GM21447 (cell line): ENCODE measurements at regions not wholly inside any gene's neighbourhood (a gene's known extent, or its start where the extent isn't known, plus 50 kb on each side); places are given as distances from the start of the nearest gene placed in this dataset.

Experiments used
- ATAC-seq: cut with Tn5 transposase; IDR thresholded peaks from one replicate; pipeline ENCODE4 v1.9.1; 2021; ENCODE audit not compliant: unreplicated experiment

DNA sequence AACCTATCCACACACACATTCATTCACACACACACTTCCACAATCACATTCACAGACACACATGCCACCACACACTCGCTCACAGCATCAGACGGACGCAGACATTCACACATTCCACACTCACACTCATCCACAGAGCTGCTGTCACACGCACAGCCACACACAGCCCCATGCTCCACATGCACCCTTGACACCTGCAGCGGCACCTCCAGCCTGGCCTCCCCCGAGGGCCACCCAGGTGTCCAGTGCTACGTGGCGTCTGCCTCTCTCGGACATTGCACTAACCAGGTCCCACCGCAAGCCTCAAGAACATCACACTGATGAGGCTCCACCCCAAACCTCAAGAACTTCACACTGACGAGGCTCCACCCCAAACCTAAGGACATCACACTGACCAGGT lies 155.2 kb downstream of the RBFOX3 start:
- ATAC-seq, result no peak

DNA sequence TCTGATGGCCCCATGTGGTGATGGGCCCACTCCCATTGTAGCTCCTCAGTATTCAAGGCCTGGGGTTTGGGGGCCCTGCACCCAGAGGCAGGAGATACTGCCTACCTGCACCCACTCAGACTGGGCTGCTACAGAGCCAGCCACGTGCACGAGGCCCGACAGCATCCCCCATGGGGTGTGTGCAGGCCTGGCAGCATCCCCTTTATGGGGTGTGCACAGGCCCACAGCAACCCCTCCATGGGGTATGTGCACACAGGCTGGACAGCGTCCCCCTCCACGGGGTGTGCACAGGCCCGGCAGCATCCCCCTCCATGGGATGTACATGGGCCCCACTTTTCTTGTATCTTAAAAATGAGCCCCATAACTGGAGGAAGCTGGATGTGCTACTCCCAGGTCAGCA lies 156.0 kb downstream of the RBFOX3 start:
- ATAC-seq, result no peak

DNA sequence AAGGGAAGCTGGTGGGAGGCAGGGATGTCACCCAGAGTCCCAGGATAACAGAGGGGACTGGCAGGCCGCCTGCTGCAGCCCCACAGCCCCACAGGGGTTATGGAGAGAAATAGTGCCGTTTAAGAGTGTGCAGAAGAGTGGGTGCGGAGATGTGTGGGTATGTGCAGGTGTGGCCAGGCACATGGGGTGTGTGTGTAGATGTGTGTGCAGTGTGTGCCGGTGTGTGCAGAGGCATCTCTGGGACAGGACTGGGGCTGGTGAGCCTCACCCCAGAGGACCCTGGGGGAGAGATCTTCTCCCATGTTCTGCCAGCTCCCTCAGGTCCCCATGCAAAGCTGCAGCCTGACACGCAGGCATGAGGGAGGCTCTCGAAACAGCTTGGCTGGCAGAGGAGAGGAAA lies 157.4 kb downstream of the RBFOX3 start:
- no peak for ATAC-seq

- no peak for ATAC-seq
Observed at GRCh38 chr17:79452706-79453105, 158.1 kb downstream of the RBFOX3 start.

DNA sequence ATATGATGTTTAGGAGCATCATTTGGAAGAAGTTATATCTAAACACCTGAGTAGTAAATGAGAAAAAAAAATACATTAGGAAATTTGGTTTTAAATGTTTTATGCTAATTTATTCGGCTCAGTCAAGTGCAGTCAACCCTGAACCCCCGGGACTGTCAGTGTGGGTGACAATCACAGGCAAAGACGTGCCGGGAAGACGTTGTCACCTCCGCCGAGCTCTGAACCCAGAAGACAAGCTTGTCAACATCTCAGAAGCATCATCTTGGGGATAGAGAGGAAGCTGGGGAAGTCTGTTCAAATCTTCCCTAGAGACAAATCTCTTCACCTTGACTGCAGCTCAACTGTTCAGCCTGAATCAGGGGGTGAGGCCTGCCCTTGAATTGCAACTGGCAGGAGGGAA lies 159.7 kb downstream of the RBFOX3 start:
- no peak for ATAC-seq

DNA sequence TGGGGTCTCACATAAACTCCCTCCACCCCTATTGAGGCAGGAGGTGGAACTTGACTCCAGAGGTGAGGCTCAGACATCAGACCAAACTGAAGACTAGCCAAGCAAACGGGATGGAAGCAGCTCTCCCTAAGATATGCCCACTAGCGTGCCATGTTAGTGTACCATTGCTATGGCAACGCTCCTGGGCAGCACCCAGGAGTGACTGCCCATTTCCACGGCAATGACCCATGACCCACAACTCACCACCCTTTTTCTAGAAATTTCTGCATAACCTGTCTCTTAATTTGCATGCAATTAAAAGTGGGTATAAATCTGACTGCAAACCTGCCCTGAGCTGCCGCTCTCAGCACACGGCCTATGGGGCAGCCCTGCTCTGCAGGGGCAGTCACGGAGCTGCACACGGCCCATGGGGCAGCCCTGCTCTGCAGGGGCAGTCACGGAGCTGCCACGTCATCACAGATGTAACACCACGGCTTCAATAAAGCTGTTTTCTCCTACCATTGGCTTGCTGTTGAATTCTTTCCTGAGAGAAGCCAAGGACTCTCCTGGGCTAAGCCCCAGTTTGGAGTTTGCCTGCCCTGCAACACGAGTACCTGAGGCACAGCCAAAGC lies 164.3 kb downstream of the RBFOX3 start:
- ATAC-seq, result no peak

- no peak for ATAC-seq
Observed at GRCh38 chr17:79444198-79444597, 166.7 kb downstream of the RBFOX3 start.

GRCh38 chr17:79443026-79443425 lies 167.8 kb downstream of the RBFOX3 start:
- no peak for ATAC-seq

GRCh38 chr17:79441356-79442160 lies 169.3 kb downstream of the RBFOX3 start:
- ATAC-seq, result no peak

GRCh38 chr17:79440251-79440650 lies 170.6 kb downstream of the RBFOX3 start:
- no peak for ATAC-seq

DNA sequence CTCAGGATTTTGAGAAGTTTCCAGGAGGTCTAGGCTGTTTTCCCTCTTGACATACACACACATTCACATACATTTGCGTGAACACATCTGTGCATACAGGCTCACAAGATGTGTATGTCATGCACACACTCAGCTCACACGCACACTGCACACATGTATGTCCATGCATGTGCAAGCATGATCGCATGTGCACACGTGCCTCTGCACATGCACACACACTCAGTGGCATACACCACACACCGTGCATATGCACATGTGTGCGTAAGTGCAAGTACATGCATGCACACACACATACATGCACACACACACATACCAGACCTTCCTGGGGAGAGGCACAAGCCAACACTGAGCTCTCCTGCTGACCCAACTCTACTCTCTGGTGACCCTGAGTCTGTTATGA lies 171.4 kb downstream of the RBFOX3 start:
- no peak for ATAC-seq

GRCh38 chr17:79438546-79439334 lies 172.1 kb downstream of the RBFOX3 start:
- no peak for ATAC-seq

- no peak for ATAC-seq
Observed at GRCh38 chr17:79438058-79438457, 172.8 kb downstream of the RBFOX3 start.

- ATAC-seq, result no peak
Observed at GRCh38 chr17:79437081-79437480, 173.8 kb downstream of the RBFOX3 start.

GRCh38 chr17:79435962-79436361 lies 174.9 kb downstream of the RBFOX3 start:
- no peak for ATAC-seq

GRCh38 chr17:79435296-79435695 lies 175.6 kb downstream of the RBFOX3 start:
- no peak for ATAC-seq

- ATAC-seq, result no peak
Observed at GRCh38 chr17:79434215-79434614, 176.6 kb downstream of the RBFOX3 start.

- no peak for ATAC-seq
Observed at GRCh38 chr17:79433379-79433778, 177.5 kb downstream of the RBFOX3 start.

DNA sequence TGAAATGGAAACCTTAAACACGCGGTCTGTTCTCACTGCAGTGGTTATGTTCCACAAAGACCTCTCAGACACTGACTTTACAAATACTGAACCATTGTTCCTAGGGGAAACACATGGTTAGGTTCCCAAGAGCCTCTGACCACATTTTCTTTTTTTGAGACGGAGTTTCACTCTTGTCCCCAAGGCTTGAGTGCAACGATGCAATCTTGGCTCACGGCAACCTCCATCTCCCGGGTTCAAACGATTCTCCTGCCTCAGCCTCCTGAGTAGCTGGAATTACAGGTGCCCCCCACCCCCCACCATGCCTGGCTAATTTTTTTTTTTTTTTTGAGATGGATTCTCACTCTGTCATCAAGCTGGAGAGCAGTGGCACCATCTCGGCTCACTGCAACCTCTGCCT lies 179.7 kb downstream of the RBFOX3 start:
- ATAC-seq, result no peak

DNA sequence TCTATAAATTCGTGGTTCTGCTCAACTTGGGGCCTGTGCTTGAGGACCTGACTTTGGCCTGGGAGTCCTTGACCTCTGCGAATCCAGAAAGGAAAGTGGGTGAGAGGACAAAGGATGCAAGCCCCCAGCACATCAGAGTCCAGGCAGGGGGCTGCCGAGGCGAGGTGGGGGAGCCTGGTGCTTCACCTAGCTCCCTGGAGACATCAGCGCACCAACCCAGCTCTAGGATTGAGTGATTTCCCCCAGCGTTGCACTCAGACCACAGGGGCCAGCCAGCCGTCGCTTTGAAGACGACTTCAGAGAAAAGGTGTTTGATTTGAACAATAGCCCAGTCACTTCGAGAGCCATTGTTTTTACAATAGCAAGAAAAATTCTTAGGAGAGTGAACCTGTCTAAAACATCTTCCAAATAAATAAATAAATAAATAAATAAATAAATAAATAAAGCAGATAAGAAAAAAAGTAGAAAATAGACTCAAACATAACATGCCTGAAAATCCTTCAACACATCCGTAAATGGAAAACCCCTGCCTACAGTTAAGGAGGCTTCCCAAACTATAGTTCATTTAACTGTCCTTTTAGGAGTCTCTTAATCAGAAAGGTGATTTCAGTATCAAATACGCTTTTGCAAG lies 180.9 kb downstream of the RBFOX3 start:
- ATAC-seq, result no peak

DNA sequence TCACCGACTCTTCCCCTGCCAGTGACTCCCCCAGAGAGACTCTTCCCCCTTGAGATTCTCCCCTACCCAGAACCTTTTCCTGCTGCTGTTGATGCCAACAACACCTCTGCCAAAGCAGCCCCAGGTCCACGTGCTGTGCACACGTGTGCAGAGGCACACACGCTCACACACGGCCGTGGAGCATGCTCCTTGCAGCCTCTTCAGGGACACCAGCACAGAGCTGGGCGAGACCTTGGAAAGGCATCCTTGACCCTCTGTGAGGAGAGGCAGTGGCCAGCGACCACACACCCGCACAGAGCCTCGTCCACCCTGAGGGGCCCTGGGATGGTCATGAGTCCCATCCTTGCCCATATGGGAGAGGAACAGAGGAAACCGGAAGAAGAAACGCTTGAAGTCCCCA lies 181.9 kb downstream of the RBFOX3 start:
- ATAC-seq, result no peak
